ENCODE measurements at regions not wholly inside any gene's neighbourhood (a gene's known extent, or its start where the extent isn't known, plus 50 kb on each side); places are given as distances from the start of the nearest gene placed in this dataset.
"Not testable (repeated sequence)": the region's sequence is repeated elsewhere in the genome, so short reads cannot be mapped to it uniquely, and the experiment has no call there.

DNA sequence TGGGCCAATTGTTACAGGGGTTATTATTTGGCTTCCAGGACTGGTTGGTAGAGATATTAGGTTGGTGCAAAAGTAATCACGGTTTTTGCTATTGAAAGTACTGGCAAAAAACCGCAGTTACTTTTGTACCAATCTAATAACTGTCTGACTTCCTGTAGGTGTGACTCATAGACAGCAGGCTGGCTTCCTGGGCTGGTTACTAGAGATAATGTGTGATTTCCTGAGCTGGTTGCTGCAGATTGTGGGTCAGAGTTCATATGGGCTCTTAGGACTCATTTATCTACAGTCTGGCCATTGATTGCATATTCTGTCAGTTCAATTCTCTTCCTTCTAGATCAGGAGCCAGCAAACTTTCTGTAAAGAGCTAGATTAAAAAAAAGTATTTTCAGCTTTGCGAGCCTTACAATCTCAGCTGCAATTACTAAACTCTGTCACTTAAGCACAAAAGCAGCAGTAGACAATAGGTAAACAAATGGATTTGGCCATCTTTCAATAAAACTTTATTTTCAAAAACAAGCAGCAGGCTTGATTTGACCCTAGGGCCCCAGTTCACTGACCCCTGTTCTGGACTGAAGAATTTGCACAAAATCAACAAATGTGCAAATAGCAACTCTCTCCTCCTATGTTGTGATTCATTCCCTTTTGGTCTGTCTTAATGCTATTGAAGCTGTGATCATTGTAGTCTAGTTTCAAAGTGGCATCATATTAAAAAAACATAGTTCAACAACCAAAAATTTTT is 50.8 kb upstream of the BOD1L1 start:
- DNase-seq (ENCODE audit: low read depth, low spot score) = no peak

GRCh38 chr4:13681570-13681969 is 54.0 kb upstream of the BOD1L1 start:
- no peak for DNase-seq (ENCODE audit: low read depth, low spot score)

GRCh38 chr4:13694256-13694655 is 66.7 kb upstream of the BOD1L1 start:
- no peak for DNase-seq (ENCODE audit: low read depth, low spot score)

GRCh38 chr4:13698296-13698695 is 70.8 kb upstream of the BOD1L1 start:
- DNase-seq (ENCODE audit: low read depth, low spot score) = no peak

DNA sequence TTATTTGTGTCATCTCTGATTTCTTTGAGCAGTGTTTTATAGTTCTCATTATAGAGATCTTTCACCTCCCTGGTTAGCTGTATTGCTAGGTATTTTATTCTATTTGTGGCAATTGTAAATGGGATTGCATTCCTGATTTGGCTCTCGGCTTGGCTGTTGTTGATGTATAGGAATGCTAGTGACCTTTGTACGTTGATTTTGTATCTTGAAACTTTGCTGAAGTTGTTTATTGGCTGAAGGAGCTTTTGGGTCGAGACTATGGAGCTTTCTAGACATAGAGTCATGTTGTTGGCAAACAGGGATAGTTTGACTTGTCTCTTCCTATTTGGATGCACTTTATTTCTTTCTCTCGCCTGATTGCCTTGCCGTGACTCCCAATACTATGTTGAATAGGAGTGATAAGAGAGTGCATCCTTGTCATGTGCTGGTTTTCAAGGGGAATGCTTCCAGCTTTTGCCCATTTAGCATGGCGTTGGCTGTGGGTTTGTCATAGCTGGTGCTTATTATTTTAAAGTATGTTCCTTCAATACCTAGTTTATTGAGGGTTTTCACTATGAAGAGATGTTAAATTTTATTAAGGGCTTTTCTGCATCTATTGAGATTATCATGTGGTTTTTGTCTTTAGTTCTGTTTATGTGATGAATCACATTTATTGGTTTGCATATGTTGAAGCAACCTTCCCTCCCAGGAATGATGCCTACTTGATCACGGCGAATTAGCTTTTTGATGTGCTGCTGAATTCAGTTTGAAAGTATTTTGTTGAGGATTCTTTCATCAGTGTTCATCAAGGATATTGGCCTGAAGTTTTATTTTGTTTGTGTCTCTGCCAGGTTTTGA is 72.7 kb upstream of the BOD1L1 start:
- no peak for DNase-seq (ENCODE audit: low read depth, low spot score)

GRCh38 chr4:13700858-13701140 is 73.3 kb upstream of the BOD1L1 start:
- not testable (repeated sequence) for DNase-seq (ENCODE audit: low read depth, low spot score)

- peak; percentile 24 for DNase-seq (ENCODE audit: low read depth, low spot score)
These were observed 74.5 kb upstream of the BOD1L1 start for GRCh38 chr4:13701937-13702446.

GRCh38 chr4:13703096-13703495 is 75.6 kb upstream of the BOD1L1 start:
- DNase-seq (ENCODE audit: low read depth, low spot score) = no peak

GRCh38 chr4:13704035-13704434 is 76.5 kb upstream of the BOD1L1 start:
- DNase-seq (ENCODE audit: low read depth, low spot score) = no peak

DNA sequence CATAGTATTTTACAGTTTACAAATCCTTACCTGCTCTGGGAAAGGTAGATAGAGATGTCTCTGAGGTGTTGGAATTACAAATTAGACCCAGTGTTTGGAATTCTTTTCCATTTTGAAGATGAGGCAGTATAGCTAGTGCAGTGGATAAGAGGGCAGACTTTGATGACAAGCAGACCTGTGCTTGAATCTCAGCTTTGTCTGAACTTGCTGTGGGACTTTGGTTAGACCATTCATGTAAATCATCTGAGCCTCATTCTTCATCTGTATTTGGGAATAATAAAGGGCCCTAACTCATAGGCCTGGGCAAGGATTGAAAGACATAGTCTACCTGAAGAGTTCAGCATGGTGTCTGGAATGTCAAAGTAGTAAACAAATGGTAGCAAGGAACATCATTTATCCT is 77.2 kb upstream of the BOD1L1 start:
- DNase-seq (ENCODE audit: low read depth, low spot score) = no peak

DNA sequence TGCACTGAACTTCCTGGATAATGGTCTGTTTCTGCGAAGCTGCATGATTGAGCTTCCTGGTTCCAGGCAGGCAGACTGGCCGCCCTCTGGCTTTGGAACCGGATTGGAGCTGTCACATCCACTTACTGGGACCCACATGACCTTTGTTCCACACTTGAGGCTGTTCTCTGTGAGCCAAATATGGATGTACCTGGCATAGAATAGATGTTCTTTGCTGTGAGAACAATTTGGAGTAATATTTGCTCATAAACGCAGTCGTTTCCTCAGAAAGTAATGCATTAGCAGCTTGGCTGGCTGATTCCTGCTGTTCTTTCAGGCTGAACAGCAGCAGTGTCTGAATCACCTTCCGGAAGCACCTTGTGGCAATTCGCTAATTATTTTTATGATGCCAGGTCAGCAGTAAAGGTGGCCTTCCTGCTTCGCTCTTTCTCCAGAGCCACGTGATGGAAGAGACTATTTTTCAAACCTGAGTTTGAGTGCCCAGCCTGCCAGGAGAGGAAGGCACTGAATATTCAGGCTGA is 78.1 kb upstream of the BOD1L1 start:
- DNase-seq (ENCODE audit: low read depth, low spot score) = peak; percentile 56

GRCh38 chr4:13706120-13706519 is 78.6 kb upstream of the BOD1L1 start:
- DNase-seq (ENCODE audit: low read depth, low spot score) = no peak

DNA sequence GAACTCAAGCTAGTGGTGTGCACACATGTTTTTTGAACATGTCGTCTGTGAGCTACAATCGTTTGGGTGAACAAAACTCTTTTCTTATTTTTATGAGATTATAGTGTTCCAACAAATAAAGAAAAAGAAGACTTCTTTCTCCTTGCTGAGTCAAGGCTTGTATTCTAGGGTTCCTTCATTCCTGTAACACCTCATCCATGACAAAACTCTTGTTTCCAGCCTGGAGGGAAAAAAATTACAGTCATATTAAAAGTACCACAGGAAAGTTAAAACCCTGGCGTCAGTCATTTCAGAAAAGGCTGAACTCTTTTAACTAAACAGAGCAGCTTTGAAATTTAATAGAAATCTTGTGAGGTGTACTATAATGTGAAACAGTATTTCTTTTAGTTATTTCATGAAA is 79.2 kb upstream of the BOD1L1 start:
- DNase-seq (ENCODE audit: low read depth, low spot score) = no peak

DNA sequence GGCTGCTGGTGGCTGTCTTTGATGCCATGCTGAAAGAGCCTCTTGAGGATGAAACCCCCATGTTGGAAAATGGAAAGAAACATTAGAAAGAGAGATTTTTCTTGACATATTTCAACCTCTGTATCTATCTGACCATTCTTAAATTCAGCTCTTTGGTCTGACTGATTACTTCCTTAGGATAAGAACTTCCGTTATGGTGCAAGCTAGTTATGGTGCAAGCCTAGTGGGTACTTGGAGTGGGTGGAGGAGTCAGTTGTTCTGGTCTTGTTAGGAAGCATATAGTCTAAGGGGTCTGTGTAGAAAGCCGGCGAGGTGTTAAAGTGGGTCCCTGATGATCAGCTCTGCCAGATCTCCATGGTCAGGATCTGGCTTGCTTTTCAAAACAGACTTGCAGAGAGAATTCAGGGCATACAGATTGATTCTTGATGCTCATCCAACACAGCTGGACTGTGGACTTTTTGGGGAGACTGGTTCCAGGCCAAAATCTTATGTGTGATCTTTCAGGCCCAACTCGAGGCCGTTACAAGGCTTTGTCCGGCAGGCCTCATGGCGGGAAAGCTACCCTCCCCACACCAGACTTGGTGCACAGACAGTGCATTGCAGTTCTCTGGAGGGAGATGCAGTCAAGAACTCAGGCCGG is 82.8 kb upstream of the BOD1L1 start:
- DNase-seq (ENCODE audit: low read depth, low spot score) = no peak

GRCh38 chr4:13711233-13711785 is 83.8 kb upstream of the BOD1L1 start:
- no peak for DNase-seq (ENCODE audit: low read depth, low spot score)

DNA sequence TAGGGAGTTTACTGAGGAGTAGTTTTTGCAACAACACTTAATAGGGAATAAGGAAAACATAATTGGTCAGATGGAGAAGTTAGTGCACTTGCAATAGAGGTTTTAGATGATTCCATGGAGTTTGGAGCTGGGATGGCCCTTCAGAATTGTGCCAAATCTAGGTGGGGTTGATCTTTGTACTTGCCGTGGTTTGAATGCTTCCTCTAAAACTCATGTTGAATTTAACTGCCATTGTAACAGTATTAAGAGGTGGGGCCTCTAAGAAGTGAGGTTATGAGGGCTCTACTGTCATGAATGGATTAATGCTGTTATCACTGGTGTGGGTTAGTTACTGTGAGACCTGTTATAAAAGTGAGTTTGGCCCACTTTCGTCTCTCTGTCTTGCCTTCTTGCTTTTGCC is 94.4 kb upstream of the BOD1L1 start:
- no peak for DNase-seq (ENCODE audit: low read depth, low spot score)

GRCh38 chr4:13722649-13723048 is 95.1 kb upstream of the BOD1L1 start:
- DNase-seq (ENCODE audit: low read depth, low spot score) = no peak

- no peak for DNase-seq (ENCODE audit: low read depth, low spot score)
These were observed 101.2 kb upstream of the BOD1L1 start for GRCh38 chr4:13728761-13729160.

DNA sequence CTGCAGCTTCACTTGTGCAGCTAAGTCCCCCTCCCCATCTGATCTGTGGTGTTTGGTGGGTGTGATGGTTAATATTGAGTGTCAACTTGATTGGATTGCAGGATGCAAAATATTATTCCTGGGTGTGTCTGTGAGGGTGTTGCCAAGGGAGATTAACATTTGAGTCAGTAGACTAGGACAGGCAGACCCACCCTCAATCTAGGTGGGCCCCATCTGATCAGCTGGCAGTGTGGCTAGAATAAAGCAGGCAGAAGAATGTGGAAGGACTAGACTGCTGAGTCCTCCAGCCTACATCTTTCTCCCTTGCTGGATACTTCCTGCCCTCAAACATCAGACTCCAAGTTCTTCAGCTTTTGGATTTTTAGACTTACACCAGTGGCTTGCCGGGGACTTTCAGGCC is 103.5 kb upstream of the BOD1L1 start:
- DNase-seq (ENCODE audit: low read depth, low spot score) = no peak

DNA sequence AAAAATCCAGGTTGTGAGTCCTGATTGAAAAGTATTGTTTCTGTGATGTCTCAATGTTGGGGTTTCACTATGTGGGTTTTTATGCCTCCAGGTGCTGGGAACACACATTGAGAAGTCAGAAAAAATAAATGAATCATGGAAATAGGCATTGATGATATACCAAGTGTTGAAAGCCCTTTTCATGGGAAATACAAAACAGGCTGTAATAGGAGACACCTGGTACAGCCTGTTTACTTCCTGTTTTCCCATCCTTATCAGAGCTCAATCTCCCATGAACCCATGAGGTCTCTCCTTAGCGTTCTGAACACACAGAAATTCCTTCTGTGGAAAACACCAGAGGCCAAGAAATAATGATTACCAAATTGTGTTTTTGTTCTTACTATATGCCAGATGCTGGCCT is 106.3 kb upstream of the BOD1L1 start:
- DNase-seq (ENCODE audit: low read depth, low spot score) = no peak

DNA sequence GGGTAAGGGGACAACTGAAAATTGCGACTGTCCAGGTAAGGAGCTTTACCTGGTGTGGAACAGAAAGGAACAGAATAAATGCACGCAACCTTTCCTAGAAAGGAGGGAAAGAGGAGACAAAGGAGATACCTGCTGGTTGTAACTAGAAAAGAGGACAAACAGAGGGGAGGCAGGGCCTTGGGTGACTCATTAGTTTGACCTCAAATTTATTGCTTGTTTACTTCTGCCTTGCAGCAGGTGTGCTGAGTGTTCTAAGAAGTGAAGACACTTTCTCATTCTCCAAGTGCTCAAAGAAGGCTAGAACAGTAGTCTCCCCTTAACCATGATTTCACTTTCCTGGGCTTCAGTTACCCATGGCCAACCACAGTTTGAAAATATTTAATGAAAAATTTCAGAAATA is 123.1 kb upstream of the BOD1L1 start:
- DNase-seq (ENCODE audit: low read depth, low spot score) = no peak

DNA sequence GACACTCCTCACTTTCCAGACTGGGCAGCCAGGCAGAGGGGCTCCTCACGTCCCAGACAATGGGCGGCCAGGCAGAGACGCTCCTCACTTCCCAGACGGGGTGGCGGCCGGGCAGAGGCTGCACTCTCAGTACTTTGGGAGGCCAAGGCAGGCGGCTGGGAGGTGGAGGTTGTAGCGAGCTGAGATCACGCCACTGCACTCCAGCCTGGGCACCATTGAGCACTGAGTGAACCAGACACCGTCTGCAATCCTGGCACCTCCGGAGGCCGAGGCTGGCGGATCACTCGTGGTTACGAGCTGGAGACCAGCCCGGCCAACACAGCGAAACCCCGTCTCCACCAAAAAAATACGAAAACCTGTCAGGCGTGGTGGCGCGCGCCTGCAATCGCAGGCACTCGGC is 134.1 kb upstream of the BOD1L1 start:
- DNase-seq (ENCODE audit: low read depth, low spot score) = not testable (repeated sequence)

All from ELF-1 (cell line).